NT2/D1 (cell line): ENCODE measurements at regions not wholly inside any gene's neighbourhood (a gene's known extent, or its start where the extent isn't known, plus 50 kb on each side); places are given as distances from the start of the nearest gene placed in this dataset.

Experiments used
- SUZ12 ChIP-seq: IDR thresholded peaks from 2 replicates; pipeline ENCODE4 v1.6.1; 2011; ENCODE audit not compliant: insufficient read length, insufficient read depth; ENCODE audit errors: extremely low read depth
- YY1 ChIP-seq: IDR thresholded peaks from 2 replicates; pipeline ENCODE4 v1.6.1; 2011; ENCODE audit not compliant: insufficient read length, insufficient read depth
- ZNF274 ChIP-seq: IDR thresholded peaks from 2 replicates; pipeline ENCODE4 v1.6.1; 2011; ENCODE audit warnings: mild to moderate bottlenecking, low read depth, low read length

DNA sequence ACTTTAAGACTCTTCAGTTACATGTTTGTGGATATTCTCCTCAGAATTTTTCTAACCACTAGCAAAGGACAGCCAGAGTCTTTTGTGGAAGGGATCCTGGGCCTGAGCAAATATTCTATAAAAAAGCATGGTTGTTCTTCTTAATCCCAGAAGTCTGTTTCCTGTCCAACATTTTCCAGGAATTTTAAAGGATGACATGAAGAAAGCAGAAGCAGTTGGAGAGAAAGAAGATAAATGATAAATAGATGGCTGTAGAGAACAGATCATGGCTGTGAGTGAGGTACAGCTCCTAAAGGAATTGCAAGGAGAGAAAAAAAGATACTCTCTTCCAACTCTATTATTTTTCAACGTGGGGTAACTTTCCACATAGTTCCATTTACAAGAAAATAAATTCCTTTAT is 91.8 kb upstream of the STEAP4 start:
- TF ChIP-seq ZNF274 (no peak), YY1 (no peak), SUZ12 (no peak)
